GM12878 (cell line): ENCODE measurements at regions not wholly inside any gene's neighbourhood (a gene's known extent, or its start where the extent isn't known, plus 50 kb on each side); places are given as distances from the start of the nearest gene placed in this dataset.

Source experiments
- MYB ChIP-seq: fragments of 150-350 bp; IDR thresholded peaks from 2 replicates; pipeline ENCODE4 v1.6.1; 2014; ENCODE audit warnings: mild to moderate bottlenecking, low read depth, low read length, borderline replicate concordance
- NR2C2 ChIP-seq: IDR thresholded peaks from 2 replicates; pipeline ENCODE4 v1.6.1; 2011; ENCODE audit warnings: borderline replicate concordance, low read depth; ENCODE audit not compliant: control insufficient read depth, insufficient read length
- ZZZ3 ChIP-seq: IDR thresholded peaks from 2 replicates; pipeline ENCODE4 v1.6.1; 2011; ENCODE audit warnings: low read depth; ENCODE audit not compliant: control insufficient read depth, insufficient read length
- TF ChIP-seq, protein P1 (sequence below), 3 experiments: IDR thresholded peaks in 2 of 3; conservative IDR thresholded peaks in 1 of 3; 2 replicates each; pipeline ENCODE4 v1.5.1; 2011; ENCODE audit warnings: low read depth in 3 of 3, low read length in 3 of 3, mild to moderate bottlenecking in 3 of 3, control low read depth in 2 of 3, moderate library complexity in 2 of 3, inconsistent platforms in 1 of 3, mixed read lengths in 1 of 3; ENCODE audit not compliant: control insufficient read depth in 2 of 3, insufficient read depth in 1 of 3; ENCODE audit errors: extremely low read depth in 1 of 3
- TF ChIP-seq, protein P2 (sequence below): IDR thresholded peaks from 2 replicates; pipeline ENCODE4 v1.6.1; 2011; ENCODE audit warnings: mild to moderate bottlenecking, low read depth, low read length, moderate library complexity; ENCODE audit not compliant: insufficient replicate concordance

DNA sequence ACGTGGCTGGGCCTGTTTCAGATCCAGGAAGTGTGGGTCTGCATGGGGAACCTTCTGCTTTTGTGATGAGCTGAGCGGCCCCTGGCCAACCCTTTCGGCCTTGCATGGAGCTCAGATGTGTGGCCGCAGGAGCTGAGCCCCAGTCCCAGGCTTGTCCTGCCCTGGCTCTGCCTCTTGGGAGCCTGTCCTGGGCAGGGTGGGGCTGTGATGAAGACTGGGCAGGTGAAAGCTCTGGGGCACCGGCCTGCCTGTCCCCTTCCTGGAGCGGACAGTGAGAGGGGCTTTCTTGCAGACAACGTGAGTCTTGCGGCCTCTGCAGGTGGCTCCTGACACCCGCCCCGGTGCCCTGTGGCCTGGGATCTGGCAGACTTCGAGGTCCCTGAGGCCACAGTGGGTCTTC, 1296.6 kb downstream of the BRD1 start:
- TF ChIP-seq ZZZ3: no peak
- TF ChIP-seq MYB: no peak
- TF ChIP-seq, protein P1, sequence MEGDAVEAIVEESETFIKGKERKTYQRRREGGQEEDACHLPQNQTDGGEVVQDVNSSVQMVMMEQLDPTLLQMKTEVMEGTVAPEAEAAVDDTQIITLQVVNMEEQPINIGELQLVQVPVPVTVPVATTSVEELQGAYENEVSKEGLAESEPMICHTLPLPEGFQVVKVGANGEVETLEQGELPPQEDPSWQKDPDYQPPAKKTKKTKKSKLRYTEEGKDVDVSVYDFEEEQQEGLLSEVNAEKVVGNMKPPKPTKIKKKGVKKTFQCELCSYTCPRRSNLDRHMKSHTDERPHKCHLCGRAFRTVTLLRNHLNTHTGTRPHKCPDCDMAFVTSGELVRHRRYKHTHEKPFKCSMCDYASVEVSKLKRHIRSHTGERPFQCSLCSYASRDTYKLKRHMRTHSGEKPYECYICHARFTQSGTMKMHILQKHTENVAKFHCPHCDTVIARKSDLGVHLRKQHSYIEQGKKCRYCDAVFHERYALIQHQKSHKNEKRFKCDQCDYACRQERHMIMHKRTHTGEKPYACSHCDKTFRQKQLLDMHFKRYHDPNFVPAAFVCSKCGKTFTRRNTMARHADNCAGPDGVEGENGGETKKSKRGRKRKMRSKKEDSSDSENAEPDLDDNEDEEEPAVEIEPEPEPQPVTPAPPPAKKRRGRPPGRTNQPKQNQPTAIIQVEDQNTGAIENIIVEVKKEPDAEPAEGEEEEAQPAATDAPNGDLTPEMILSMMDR (IDR thresholded peaks at IDR 0.05 in 2 of 3, conservative IDR thresholded peaks at IDR 0.05 in 1 of 3; ENCODE audit: control insufficient read depth in 2 of 3, extremely low read depth in 1 of 3, insufficient read depth in 1 of 3, low read depth in 3 of 3, low read length in 3 of 3): no peak
- TF ChIP-seq NR2C2: no peak
- TF ChIP-seq, protein P2, sequence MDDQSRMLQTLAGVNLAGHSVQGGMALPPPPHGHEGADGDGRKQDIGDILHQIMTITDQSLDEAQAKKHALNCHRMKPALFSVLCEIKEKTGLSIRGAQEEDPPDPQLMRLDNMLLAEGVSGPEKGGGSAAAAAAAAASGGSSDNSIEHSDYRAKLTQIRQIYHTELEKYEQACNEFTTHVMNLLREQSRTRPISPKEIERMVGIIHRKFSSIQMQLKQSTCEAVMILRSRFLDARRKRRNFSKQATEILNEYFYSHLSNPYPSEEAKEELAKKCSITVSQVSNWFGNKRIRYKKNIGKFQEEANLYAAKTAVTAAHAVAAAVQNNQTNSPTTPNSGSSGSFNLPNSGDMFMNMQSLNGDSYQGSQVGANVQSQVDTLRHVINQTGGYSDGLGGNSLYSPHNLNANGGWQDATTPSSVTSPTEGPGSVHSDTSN: no peak
